HepG2 (cell line): ENCODE measurements at regions not wholly inside any gene's neighbourhood (a gene's known extent, or its start where the extent isn't known, plus 50 kb on each side); places are given as distances from the start of the nearest gene placed in this dataset.

Experiments used
- ATAC-seq: fragments of 200-7000 bp; cut with Tn5 transposase; 3 replicates; pipeline ENCODE4 v1.9.1; 2020; ENCODE audit warnings: mild to moderate bottlenecking, moderate library complexity
- BruUV-seq: library from RNA; stranded (reverse); fragments of 400-500 nt; replicated peaks from 2 replicates; lab custom pipeline; 2021; lab: Mats Ljungman, UMichigan
- CTCF ChIA-PET: fragments of 300-600 bp; formaldehyde crosslinking; extraction: SDS; loops from one replicate; lab custom pipeline; 2021; ENCODE audit warnings: low total read pairs, inconsistent platforms, low intra/inter-chr PET ratio; lab: Yijun Ruan, JAX
- POLR2A ChIA-PET: fragments of 350-600 bp; sonication (Branson Sonifier 250); formaldehyde crosslinking; loops from one replicate; lab custom pipeline; 2020; ENCODE audit warnings: antibody characterized with exemption, inconsistent platforms; lab: Yijun Ruan, JAX
- DNase-seq: peaks from one replicate; pipeline ENCODE4 v3.0.0-alpha.2; 2015; ENCODE audit warnings: low spot score
- FAIRE-seq: peaks from 3 replicates; lab custom pipeline; 2011; peaks lifted over from hg19 to GRCh38; lab: Jason Lieb, UNC
- H2AFZ ChIP-seq: one replicate; pipeline ENCODE4 v1.6.1; 2011; ENCODE audit warnings: low read length, inconsistent platforms
- H3K27ac ChIP-seq: fragments of 300-600 bp; 3 replicates; pipeline ENCODE4 v1.8.0; 2011; ENCODE audit warnings: mixed run types, mild to moderate bottlenecking, mixed read lengths, low read length, inconsistent platforms; ENCODE audit not compliant: insufficient read depth; ENCODE audit errors: extremely low read length
- H3K27me3 ChIP-seq, 2 experiments: fragments of 200-600 bp in 1 of 2; 2 replicates in 1 of 2; 3 replicates in 1 of 2; pipeline versions ENCODE4 v1.6.0 to v1.8.0; 2011; ENCODE audit warnings: low read length in 2 of 2, mild to moderate bottlenecking in 2 of 2, moderate library complexity in 2 of 2, inconsistent platforms in 1 of 2; ENCODE audit not compliant: insufficient read depth in 2 of 2, control insufficient read depth in 1 of 2
- H3K36me3 ChIP-seq, 2 experiments: fragments of 200-600 bp in 1 of 2; replicated peaks in 1 of 2; 2 replicates in 1 of 2; 3 replicates in 1 of 2; pipeline versions ENCODE4 v1.5.1 to v1.8.0; 2011; ENCODE audit warnings: low read length in 2 of 2, inconsistent platforms in 1 of 2; ENCODE audit not compliant: insufficient read depth in 2 of 2, control insufficient read depth in 1 of 2
- H3K4me1 ChIP-seq: 2 replicates; pipeline ENCODE4 v1.5.1; 2012; ENCODE audit warnings: low read length, inconsistent platforms; ENCODE audit not compliant: insufficient read depth
- H3K4me2 ChIP-seq: 2 replicates; pipeline ENCODE4 v1.6.0; 2011; ENCODE audit warnings: low read depth, low read length, inconsistent platforms
- H3K4me3 ChIP-seq, 3 experiments: fragments of 200-600 bp in 1 of 3; sonication (generic), shearing (Covaris generic) in 1 of 3; replicated peaks in 1 of 3; 2 replicates each; pipeline ENCODE4 v1.5.1; 2011 to 2016; ENCODE audit warnings: low read length in 3 of 3, inconsistent platforms in 2 of 3, low read depth in 2 of 3, mild to moderate bottlenecking in 2 of 3, control low read depth in 1 of 3, mixed read lengths in 1 of 3; ENCODE audit not compliant: insufficient read depth in 1 of 3
- H3K79me2 ChIP-seq: one replicate; pipeline ENCODE4 v1.6.1; 2011; ENCODE audit warnings: low read length, inconsistent platforms; ENCODE audit not compliant: insufficient read depth
- H3K9ac ChIP-seq: 2 replicates; pipeline ENCODE4 v1.6.0; 2011; ENCODE audit warnings: mild to moderate bottlenecking, low read depth, low read length, inconsistent platforms; ENCODE audit not compliant: insufficient read depth
- H3K9me3 ChIP-seq: 2 replicates; pipeline ENCODE4 v1.5.1; 2012; ENCODE audit warnings: mild to moderate bottlenecking, low read length
- H4K20me1 ChIP-seq: 2 replicates; pipeline ENCODE4 v1.6.0; 2011; ENCODE audit warnings: inconsistent platforms, mild to moderate bottlenecking, low read length, moderate library complexity; ENCODE audit not compliant: insufficient read depth
- HNRNPK ChIP-seq: fragments of 200-400 bp; formaldehyde crosslinking; IDR thresholded peaks from 2 replicates; pipeline ENCODE4 v1.6.1; 2018; ENCODE audit warnings: low read length, low read depth, moderate library complexity, mild to moderate bottlenecking; ENCODE audit not compliant: poor library complexity, severe bottlenecking
- KLF9 ChIP-seq: IDR thresholded peaks from 2 replicates; pipeline ENCODE4 v1.6.1; 2016; ENCODE audit warnings: low read depth
- REL ChIP-seq: sonication (generic); formaldehyde crosslinking; conservative IDR thresholded peaks from 2 replicates; pipeline ENCODE4 v1.8.0; 2022; ENCODE audit warnings: mild to moderate bottlenecking, missing genetic modification reagents, moderate library complexity
- STAT5B ChIP-seq: sonication (generic); formaldehyde crosslinking; IDR thresholded peaks from 2 replicates; pipeline ENCODE4 v1.4.0; 2020; ENCODE audit warnings: missing genetic modification reagents
- TAF15 ChIP-seq: fragments of 200-400 bp; formaldehyde crosslinking; IDR thresholded peaks from one replicate; pipeline ENCODE4 v1.6.1; 2018; ENCODE audit warnings: mild to moderate bottlenecking, low read depth, low read length; ENCODE audit not compliant: poor library complexity, severe bottlenecking
- TBL1XR1 ChIP-seq: fragments of 150-350 bp; IDR thresholded peaks from 2 replicates; pipeline ENCODE4 v1.6.1; 2014; ENCODE audit warnings: borderline replicate concordance, low read length; ENCODE audit not compliant: partially characterized antibody
- ZFP37 ChIP-seq: sonication (generic); formaldehyde crosslinking; IDR thresholded peaks from 2 replicates; pipeline ENCODE4 v1.4.0; 2020; ENCODE audit warnings: missing genetic modification reagents, borderline replicate concordance
- ZFP90 ChIP-seq: sonication (generic); formaldehyde crosslinking; IDR thresholded peaks from 2 replicates; pipeline ENCODE4 v1.8.0; 2022; ENCODE audit warnings: missing genetic modification reagents, mild to moderate bottlenecking, inconsistent platforms, borderline replicate concordance
- ZNF264 ChIP-seq: sonication (generic); formaldehyde crosslinking; IDR thresholded peaks from 2 replicates; pipeline ENCODE4 v1.4.0; 2020; ENCODE audit warnings: missing genetic modification reagents
- ZNF766 ChIP-seq: sonication (generic); formaldehyde crosslinking; IDR thresholded peaks from 2 replicates; pipeline ENCODE4 v1.5.0; 2020; ENCODE audit warnings: missing genetic modification reagents, borderline replicate concordance
- ZNF776 ChIP-seq: sonication (generic); formaldehyde crosslinking; IDR thresholded peaks from 2 replicates; pipeline ENCODE4 v1.4.0; 2020; ENCODE audit warnings: mild to moderate bottlenecking, missing genetic modification reagents
- WGBS: methylation state at CpG from one replicate; pipeline ENCODE4 v1.1.6; 2017; ENCODE audit warnings: low lambda C conversion rate; 5-methylcytosine and 5-hydroxymethylcytosine counted together
- in situ Hi-C: cut with HindIII; loops from 2 replicates; pipeline ENCODE4 v1.10.0; 2017; ENCODE audit warnings: low pct_unique_long_range_greater_than_20kb; ENCODE audit not compliant: extremely low pct_ligation_motif_present
- intact Hi-C: fragments of 100-400 bp; cut with micrococcal nuclease; formaldehyde crosslinking; loops from one replicate; pipeline ENCODE4 v1.10.0; 2022; ENCODE audit not compliant: unreplicated experiment
- TF ChIP-seq, protein P1 (sequence below): sonication (generic); formaldehyde crosslinking; IDR thresholded peaks from 2 replicates; pipeline ENCODE4 v1.5.0; 2020; ENCODE audit warnings: mild to moderate bottlenecking, missing genetic modification reagents
- TF ChIP-seq, protein P2 (sequence below): sonication (generic); formaldehyde crosslinking; IDR thresholded peaks from 2 replicates; pipeline ENCODE4 v1.9.0; 2022; ENCODE audit warnings: low read depth, missing genetic modification reagents

- H3K79me2 ChIP-seq: no peaks in the 10 kb centered on the region
- no peaks in the 10 kb centered on the region for H4K20me1 ChIP-seq
- no peaks in the 10 kb centered on the region for H3K4me1 ChIP-seq
- no peak for ATAC-seq
- no peak overlapping the region for H3K4me3 ChIP-seq
- no peak overlapping the region for H3K9ac ChIP-seq
- CTCF ChIA-PET: no interaction called here
- POLR2A ChIA-PET: no interaction called here
- no peak overlapping the region for H2AFZ ChIP-seq
- FAIRE-seq: no peak
- H3K9me3 ChIP-seq: no peaks in the 10 kb centered on the region
- in situ Hi-C loops: no loop called here
- WGBS: 16% methylated on average over 3 of the region's 3 CpGs
- H3K27ac ChIP-seq: no peak overlapping the region
- no peak for DNase-seq
- no peaks in the 10 kb centered on the region for H3K36me3 ChIP-seq
- no peak for TF ChIP-seq HNRNPK
- intact Hi-C loops: no loop called here
- H3K4me2 ChIP-seq: no peak overlapping the region
- BruUV-seq: no TSS peak
- no peaks in the 10 kb centered on the region for H3K27me3 ChIP-seq
Observed at GRCh38 chr4:104643805-104644204, 149.1 kb upstream of the CXXC4 start.

- Histone ChIP-seq H3K27me3 (no peaks in the 10 kb centered on the region), H3K4me1 (no peaks in the 10 kb centered on the region), H3K36me3 (no peaks in the 10 kb centered on the region), H3K4me3 (no peak overlapping the region), H3K4me2 (no peak overlapping the region), H3K9ac (no peak overlapping the region), H3K27ac (no peak overlapping the region), H3K79me2 (no peaks in the 10 kb centered on the region), H4K20me1 (no peaks in the 10 kb centered on the region), H2AFZ (no peak overlapping the region), H3K9me3 (peaks cover 28% of the 10 kb centered on the region)
- ChIA-PET CTCF (no interaction called here), POLR2A (no interaction called here)
- intact Hi-C loops: no loop called here
- ATAC-seq: no peak
- in situ Hi-C loops: no loop called here
- no TSS peak for BruUV-seq
- WGBS: 0% methylated on average over 1 of the region's 1 CpG
- no peak for DNase-seq
- FAIRE-seq: no peak
- no peak for TF ChIP-seq ZNF264 (CRISPR knock-in tag)
- TF ChIP-seq, protein P1, sequence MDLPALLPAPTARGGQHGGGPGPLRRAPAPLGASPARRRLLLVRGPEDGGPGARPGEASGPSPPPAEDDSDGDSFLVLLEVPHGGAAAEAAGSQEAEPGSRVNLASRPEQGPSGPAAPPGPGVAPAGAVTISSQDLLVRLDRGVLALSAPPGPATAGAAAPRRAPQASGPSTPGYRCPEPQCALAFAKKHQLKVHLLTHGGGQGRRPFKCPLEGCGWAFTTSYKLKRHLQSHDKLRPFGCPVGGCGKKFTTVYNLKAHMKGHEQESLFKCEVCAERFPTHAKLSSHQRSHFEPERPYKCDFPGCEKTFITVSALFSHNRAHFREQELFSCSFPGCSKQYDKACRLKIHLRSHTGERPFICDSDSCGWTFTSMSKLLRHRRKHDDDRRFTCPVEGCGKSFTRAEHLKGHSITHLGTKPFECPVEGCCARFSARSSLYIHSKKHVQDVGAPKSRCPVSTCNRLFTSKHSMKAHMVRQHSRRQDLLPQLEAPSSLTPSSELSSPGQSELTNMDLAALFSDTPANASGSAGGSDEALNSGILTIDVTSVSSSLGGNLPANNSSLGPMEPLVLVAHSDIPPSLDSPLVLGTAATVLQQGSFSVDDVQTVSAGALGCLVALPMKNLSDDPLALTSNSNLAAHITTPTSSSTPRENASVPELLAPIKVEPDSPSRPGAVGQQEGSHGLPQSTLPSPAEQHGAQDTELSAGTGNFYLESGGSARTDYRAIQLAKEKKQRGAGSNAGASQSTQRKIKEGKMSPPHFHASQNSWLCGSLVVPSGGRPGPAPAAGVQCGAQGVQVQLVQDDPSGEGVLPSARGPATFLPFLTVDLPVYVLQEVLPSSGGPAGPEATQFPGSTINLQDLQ: no peak
- TF ChIP-seq, protein P2, sequence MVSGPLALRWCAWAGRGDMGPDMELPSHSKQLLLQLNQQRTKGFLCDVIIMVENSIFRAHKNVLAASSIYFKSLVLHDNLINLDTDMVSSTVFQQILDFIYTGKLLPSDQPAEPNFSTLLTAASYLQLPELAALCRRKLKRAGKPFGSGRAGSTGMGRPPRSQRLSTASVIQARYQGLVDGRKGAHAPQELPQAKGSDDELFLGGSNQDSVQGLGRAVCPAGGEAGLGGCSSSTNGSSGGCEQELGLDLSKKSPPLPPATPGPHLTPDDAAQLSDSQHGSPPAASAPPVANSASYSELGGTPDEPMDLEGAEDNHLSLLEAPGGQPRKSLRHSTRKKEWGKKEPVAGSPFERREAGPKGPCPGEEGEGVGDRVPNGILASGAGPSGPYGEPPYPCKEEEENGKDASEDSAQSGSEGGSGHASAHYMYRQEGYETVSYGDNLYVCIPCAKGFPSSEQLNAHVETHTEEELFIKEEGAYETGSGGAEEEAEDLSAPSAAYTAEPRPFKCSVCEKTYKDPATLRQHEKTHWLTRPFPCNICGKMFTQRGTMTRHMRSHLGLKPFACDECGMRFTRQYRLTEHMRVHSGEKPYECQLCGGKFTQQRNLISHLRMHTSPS (CRISPR knock-in tag): no peak
- TF ChIP-seq ZFP37 (CRISPR knock-in tag): no peak
- no peak for TF ChIP-seq TAF15
- TF ChIP-seq STAT5B (CRISPR knock-in tag): no peak
- TF ChIP-seq KLF9: no peak
- no peak for TF ChIP-seq ZNF776
- TF ChIP-seq ZFP90: no peak
- no peak for TF ChIP-seq ZNF766 (CRISPR knock-in tag)
- TF ChIP-seq TBL1XR1: no peak
- TF ChIP-seq REL (CRISPR knock-in tag): no peak
Observed at GRCh38 chr4:104649631-104650030, 154.9 kb upstream of the CXXC4 start.
